Astrocyte (in vitro differentiated cells and primary cell): ENCODE measurements at regions not wholly inside any gene's neighbourhood (a gene's known extent, or its start where the extent isn't known, plus 50 kb on each side); places are given as distances from the start of the nearest gene placed in this dataset.

Experiments used
- DNase-seq: peaks from one replicate; pipeline ENCODE4 v3.0.0-alpha.2; 2010; ENCODE audit warnings: low read depth
- FAIRE-seq: peaks from 2 replicates; lab custom pipeline; 2011; peaks lifted over from hg19 to GRCh38; lab: Jason Lieb, UNC
- H2AFZ ChIP-seq: 2 replicates; pipeline ENCODE4 v1.6.0; 2012; ENCODE audit warnings: low read depth, low read length, inconsistent platforms
- H3K27ac ChIP-seq: 2 replicates; pipeline ENCODE4 v1.5.1; 2011; ENCODE audit warnings: low read depth, low read length, inconsistent platforms
- H3K27me3 ChIP-seq: 2 replicates; pipeline ENCODE4 v1.6.0; 2011; ENCODE audit warnings: low read length, inconsistent platforms; ENCODE audit not compliant: insufficient read depth
- H3K36me3 ChIP-seq: 2 replicates; pipeline ENCODE4 v1.5.1; 2011; ENCODE audit warnings: low read length, inconsistent platforms; ENCODE audit not compliant: insufficient read depth
- H3K4me1 ChIP-seq: 2 replicates; pipeline ENCODE4 v1.5.1; 2011; ENCODE audit warnings: low read length, inconsistent platforms; ENCODE audit not compliant: insufficient read depth
- H3K4me2 ChIP-seq: 2 replicates; pipeline ENCODE4 v1.6.0; 2012; ENCODE audit warnings: low read length, inconsistent platforms
- H3K4me3 ChIP-seq: 2 replicates; pipeline ENCODE4 v1.5.1; 2011; ENCODE audit warnings: low read depth, mild to moderate bottlenecking, low read length, inconsistent platforms; ENCODE audit not compliant: insufficient read depth
- H3K79me2 ChIP-seq: 2 replicates; pipeline ENCODE4 v1.6.0; 2012; ENCODE audit warnings: mild to moderate bottlenecking, low read length, inconsistent platforms; ENCODE audit not compliant: insufficient read depth
- H3K9ac ChIP-seq: 2 replicates; pipeline ENCODE4 v1.6.0; 2012; ENCODE audit warnings: mild to moderate bottlenecking, low read length, inconsistent platforms
- H3K9me3 ChIP-seq: 2 replicates; pipeline ENCODE4 v1.5.1; 2012; ENCODE audit warnings: low read depth, mild to moderate bottlenecking, low read length, inconsistent platforms; ENCODE audit not compliant: insufficient read depth
- H4K20me1 ChIP-seq: 2 replicates; pipeline ENCODE4 v1.6.0; 2012; ENCODE audit warnings: low read length, inconsistent platforms; ENCODE audit not compliant: insufficient read depth
- H3K27ac Mint-ChIP-seq: one replicate; pipeline ENCODE4 v1.8.0; 2021; ENCODE audit warnings: mild to moderate bottlenecking, mixed read lengths; ENCODE audit not compliant: unreplicated experiment
- H3K27me3 Mint-ChIP-seq: one replicate; pipeline ENCODE4 v1.8.0; 2021; ENCODE audit warnings: low read depth, mixed read lengths; ENCODE audit not compliant: unreplicated experiment
- H3K36me3 Mint-ChIP-seq: one replicate; pipeline ENCODE4 v1.8.0; 2021; ENCODE audit warnings: low read depth, mixed read lengths; ENCODE audit not compliant: unreplicated experiment
- H3K4me1 Mint-ChIP-seq: one replicate; pipeline ENCODE4 v1.8.0; 2021; ENCODE audit warnings: low read depth, mixed read lengths; ENCODE audit not compliant: unreplicated experiment
- H3K4me3 Mint-ChIP-seq: one replicate; pipeline ENCODE4 v1.8.0; 2021; ENCODE audit warnings: mild to moderate bottlenecking, moderate library complexity, mixed read lengths; ENCODE audit not compliant: unreplicated experiment
- H3K9me3 Mint-ChIP-seq: one replicate; pipeline ENCODE4 v1.8.0; 2021; ENCODE audit warnings: mild to moderate bottlenecking, mixed read lengths; ENCODE audit not compliant: unreplicated experiment
- EZH2 ChIP-seq: IDR thresholded peaks from 2 replicates; pipeline ENCODE4 v1.6.1; 2012; ENCODE audit warnings: mild to moderate bottlenecking, low read length, inconsistent platforms; ENCODE audit not compliant: insufficient read depth
- TF ChIP-seq, protein P1 (sequence below): IDR thresholded peaks from 2 replicates; pipeline ENCODE4 v1.5.1; 2011; ENCODE audit warnings: low read depth, mild to moderate bottlenecking, inconsistent platforms, low read length, moderate library complexity; ENCODE audit not compliant: insufficient read depth

DNA sequence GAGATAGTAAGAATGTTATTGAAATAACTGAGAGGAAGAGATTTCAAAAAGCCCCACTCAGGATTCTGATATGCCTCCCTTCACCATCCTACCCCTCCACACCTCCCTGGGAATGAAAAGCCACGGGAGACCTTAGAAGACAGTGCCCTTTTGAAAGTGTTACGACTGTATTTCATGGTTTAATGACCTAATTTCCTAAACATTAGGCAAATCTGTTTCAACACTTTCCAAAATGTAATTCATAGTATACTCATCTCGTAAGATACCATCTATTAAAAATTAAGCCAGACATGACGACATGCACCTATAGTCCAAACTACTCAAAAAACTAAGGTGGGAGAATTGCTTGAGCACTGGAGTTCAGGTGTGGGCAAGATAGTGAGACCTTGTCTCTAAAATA lies 106.3 kb downstream of the HNRNPD start:
- Mint-ChIP-seq H3K36me3 (no peaks in the 10 kb centered on the region), H3K27ac (no peak overlapping the region), H3K4me3 (no peak overlapping the region), H3K4me1 (peaks cover 5% of the 10 kb centered on the region), H3K9me3 (peaks cover 2% of the 10 kb centered on the region), H3K27me3 (no peaks in the 10 kb centered on the region)
- Histone ChIP-seq H2AFZ (no peak overlapping the region), H3K9me3 (no peaks in the 10 kb centered on the region), H3K36me3 (no peaks in the 10 kb centered on the region), H4K20me1 (no peaks in the 10 kb centered on the region), H3K9ac (no peak overlapping the region), H3K79me2 (no peaks in the 10 kb centered on the region), H3K4me1 (no peaks in the 10 kb centered on the region), H3K4me3 (no peak overlapping the region), H3K27me3 (peaks cover 4% of the 10 kb centered on the region), H3K4me2 (no peak overlapping the region), H3K27ac (no peak overlapping the region)
- no peak for TF ChIP-seq EZH2
- TF ChIP-seq, protein P1, sequence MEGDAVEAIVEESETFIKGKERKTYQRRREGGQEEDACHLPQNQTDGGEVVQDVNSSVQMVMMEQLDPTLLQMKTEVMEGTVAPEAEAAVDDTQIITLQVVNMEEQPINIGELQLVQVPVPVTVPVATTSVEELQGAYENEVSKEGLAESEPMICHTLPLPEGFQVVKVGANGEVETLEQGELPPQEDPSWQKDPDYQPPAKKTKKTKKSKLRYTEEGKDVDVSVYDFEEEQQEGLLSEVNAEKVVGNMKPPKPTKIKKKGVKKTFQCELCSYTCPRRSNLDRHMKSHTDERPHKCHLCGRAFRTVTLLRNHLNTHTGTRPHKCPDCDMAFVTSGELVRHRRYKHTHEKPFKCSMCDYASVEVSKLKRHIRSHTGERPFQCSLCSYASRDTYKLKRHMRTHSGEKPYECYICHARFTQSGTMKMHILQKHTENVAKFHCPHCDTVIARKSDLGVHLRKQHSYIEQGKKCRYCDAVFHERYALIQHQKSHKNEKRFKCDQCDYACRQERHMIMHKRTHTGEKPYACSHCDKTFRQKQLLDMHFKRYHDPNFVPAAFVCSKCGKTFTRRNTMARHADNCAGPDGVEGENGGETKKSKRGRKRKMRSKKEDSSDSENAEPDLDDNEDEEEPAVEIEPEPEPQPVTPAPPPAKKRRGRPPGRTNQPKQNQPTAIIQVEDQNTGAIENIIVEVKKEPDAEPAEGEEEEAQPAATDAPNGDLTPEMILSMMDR = no peak
- FAIRE-seq (no peak), DNase-seq (no peak)

DNA sequence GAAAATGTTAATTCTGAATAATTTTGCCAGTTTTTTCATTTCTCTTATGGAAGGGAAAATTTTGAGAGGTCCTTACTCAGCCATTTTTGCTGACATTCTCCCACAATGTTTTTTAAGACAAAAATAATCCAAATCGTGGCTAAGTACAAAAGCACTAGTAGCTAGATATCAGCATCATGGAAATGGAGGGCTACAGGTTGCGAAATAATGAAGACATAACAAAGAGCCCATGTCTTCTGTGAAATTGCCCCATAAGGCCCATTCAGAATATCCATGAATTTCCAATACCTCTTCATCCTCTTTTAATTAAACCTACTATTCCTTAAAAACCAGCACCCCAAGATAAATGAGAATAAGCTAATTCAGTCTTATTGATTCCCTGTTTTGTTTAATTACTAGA lies 107.4 kb downstream of the HNRNPD start:
- H3K4me2 ChIP-seq = no peak overlapping the region
- FAIRE-seq = no peak
- no peaks in the 10 kb centered on the region for H4K20me1 ChIP-seq
- no peaks in the 10 kb centered on the region for H3K36me3 ChIP-seq
- H3K4me3 ChIP-seq = no peak overlapping the region
- no peak for TF ChIP-seq EZH2
- TF ChIP-seq, protein P1 = no peak
- DNase-seq = no peak
- H3K9ac ChIP-seq = no peak overlapping the region
- no peaks in the 10 kb centered on the region for H3K9me3 ChIP-seq
- H3K27me3 Mint-ChIP-seq = no peaks in the 10 kb centered on the region
- H3K9me3 Mint-ChIP-seq = peaks cover 2% of the 10 kb centered on the region
- no peaks in the 10 kb centered on the region for H3K4me1 ChIP-seq
- no peak overlapping the region for H3K27ac ChIP-seq
- H3K4me1 Mint-ChIP-seq = peaks cover 5% of the 10 kb centered on the region
- H3K36me3 Mint-ChIP-seq = no peaks in the 10 kb centered on the region
- H3K79me2 ChIP-seq = no peaks in the 10 kb centered on the region
- H3K27ac Mint-ChIP-seq = no peak overlapping the region
- peaks cover 4% of the 10 kb centered on the region for H3K27me3 ChIP-seq
- no peak overlapping the region for H3K4me3 Mint-ChIP-seq
- H2AFZ ChIP-seq = no peak overlapping the region

DNA sequence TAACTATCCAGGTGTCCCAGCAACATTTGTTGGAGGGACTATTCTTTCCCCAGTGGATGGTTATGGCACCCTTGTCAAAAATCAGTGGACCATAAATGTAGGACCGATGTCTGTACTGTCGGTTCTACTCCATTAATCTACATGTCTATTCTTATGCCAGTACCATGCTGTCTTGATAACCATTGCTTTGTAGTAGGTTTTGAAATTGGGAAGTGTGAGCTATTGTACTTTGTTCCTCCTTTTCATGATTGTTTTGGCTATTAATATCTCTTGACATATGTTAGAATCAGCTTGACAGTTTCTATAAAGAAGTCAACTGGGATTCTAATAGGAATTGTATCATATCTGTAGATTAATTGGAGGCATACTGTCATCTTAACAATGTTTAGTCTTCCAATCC lies 112.7 kb downstream of the HNRNPD start:
- DNase-seq (no peak), FAIRE-seq (no peak)
- Histone ChIP-seq H3K36me3 (no peaks in the 10 kb centered on the region), H3K27ac (no peak overlapping the region), H3K4me2 (no peak overlapping the region), H3K4me3 (no peak overlapping the region), H3K4me1 (no peaks in the 10 kb centered on the region), H3K9me3 (no peaks in the 10 kb centered on the region), H3K79me2 (no peaks in the 10 kb centered on the region), H2AFZ (no peak overlapping the region), H4K20me1 (no peaks in the 10 kb centered on the region), H3K9ac (no peak overlapping the region), H3K27me3 (no peaks in the 10 kb centered on the region)
- H3K27ac Mint-ChIP-seq = no peak overlapping the region
- no peaks in the 10 kb centered on the region for H3K4me1 Mint-ChIP-seq
- no peaks in the 10 kb centered on the region for H3K36me3 Mint-ChIP-seq
- peaks cover 2% of the 10 kb centered on the region for H3K9me3 Mint-ChIP-seq
- no peaks in the 10 kb centered on the region for H3K27me3 Mint-ChIP-seq
- H3K4me3 Mint-ChIP-seq = no peak overlapping the region
- no peak for TF ChIP-seq EZH2
- TF ChIP-seq, protein P1 = no peak
